K562 (cell line): ENCODE measurements at regions not wholly inside any gene's neighbourhood (a gene's known extent, or its start where the extent isn't known, plus 50 kb on each side); places are given as distances from the start of the nearest gene placed in this dataset.

Source experiments
- EP300 ChIP-seq: IDR thresholded peaks from 2 replicates; pipeline ENCODE4 v1.6.1; 2012; ENCODE audit warnings: low read length, improper control_type of control experiment
- MAX ChIP-seq: sonication (generic); formaldehyde crosslinking; IDR thresholded peaks from 2 replicates; pipeline ENCODE4 v1.9.0; 2022; ENCODE audit warnings: mild to moderate bottlenecking, missing genetic modification reagents
- NBN ChIP-seq: fragments of 450-650 bp; IDR thresholded peaks from 2 replicates; pipeline ENCODE4 v1.6.1; 2016; ENCODE audit warnings: low read depth, mild to moderate bottlenecking
- NR2F6 ChIP-seq: fragments of 450-650 bp; formaldehyde crosslinking; IDR thresholded peaks from 2 replicates; pipeline ENCODE4 v1.4.0; 2020; ENCODE audit warnings: mild to moderate bottlenecking
- ZNF143 ChIP-seq: sonication (generic); formaldehyde crosslinking; IDR thresholded peaks from 2 replicates; pipeline ENCODE4 v1.9.0; 2022; ENCODE audit warnings: mild to moderate bottlenecking, missing genetic modification reagents
- ZNF239 ChIP-seq: fragments of 250-450 bp; sonication (Bioruptor Pico); IDR thresholded peaks from 2 replicates; pipeline ENCODE4 v1.4.0; 2020; ENCODE audit warnings: mild to moderate bottlenecking
- TF ChIP-seq, protein P1 (sequence below): fragments of 250-450 bp; sonication (Bioruptor Pico); IDR thresholded peaks from 2 replicates; pipeline ENCODE4 v1.5.0; 2021; ENCODE audit warnings: mild to moderate bottlenecking, borderline replicate concordance

DNA sequence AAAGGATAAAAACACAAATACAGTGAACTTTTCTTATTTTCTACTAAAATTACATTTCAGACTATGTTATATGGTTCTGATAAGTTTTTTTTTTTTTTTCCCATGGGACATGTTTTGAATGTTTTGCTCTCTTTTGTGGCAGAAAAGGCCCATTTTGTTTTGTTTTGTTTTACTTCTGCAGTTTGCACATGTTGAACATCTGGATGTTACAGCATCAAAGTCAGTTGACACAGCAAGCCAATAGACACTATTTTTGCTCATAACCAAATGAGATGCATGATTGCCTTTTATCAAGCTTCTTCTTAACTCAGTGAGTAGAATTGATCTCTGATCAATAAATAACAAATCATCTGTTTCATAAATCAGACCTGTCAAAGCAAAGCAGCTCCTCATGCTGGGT is 904.2 kb downstream of the ADGRL2 start:
- no peak for TF ChIP-seq NR2F6
- TF ChIP-seq, protein P1, sequence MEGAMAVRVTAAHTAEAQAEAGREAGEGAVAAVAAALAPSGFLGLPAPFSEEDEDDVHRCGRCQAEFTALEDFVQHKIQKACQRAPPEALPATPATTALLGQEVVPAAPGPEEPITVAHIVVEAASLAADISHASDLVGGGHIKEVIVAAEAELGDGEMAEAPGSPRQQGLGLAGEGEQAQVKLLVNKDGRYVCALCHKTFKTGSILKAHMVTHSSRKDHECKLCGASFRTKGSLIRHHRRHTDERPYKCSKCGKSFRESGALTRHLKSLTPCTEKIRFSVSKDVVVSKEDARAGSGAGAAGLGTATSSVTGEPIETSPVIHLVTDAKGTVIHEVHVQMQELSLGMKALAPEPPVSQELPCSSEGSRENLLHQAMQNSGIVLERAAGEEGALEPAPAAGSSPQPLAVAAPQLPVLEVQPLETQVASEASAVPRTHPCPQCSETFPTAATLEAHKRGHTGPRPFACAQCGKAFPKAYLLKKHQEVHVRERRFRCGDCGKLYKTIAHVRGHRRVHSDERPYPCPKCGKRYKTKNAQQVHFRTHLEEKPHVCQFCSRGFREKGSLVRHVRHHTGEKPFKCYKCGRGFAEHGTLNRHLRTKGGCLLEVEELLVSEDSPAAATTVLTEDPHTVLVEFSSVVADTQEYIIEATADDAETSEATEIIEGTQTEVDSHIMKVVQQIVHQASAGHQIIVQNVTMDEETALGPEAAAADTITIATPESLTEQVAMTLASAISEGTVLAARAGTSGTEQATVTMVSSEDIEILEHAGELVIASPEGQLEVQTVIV (CRISPR knock-in tag): no peak
- TF ChIP-seq MAX (CRISPR knock-in tag): no peak
- no peak for TF ChIP-seq ZNF239
- no peak for TF ChIP-seq EP300
- TF ChIP-seq ZNF143 (CRISPR knock-in tag): no peak
- no peak for TF ChIP-seq NBN
